NCI-H2196 (cell line): ENCODE measurements at regions not wholly inside any gene's neighbourhood (a gene's known extent, or its start where the extent isn't known, plus 50 kb on each side); places are given as distances from the start of the nearest gene placed in this dataset.
"Not testable (repeated sequence)": the region's sequence is repeated elsewhere in the genome, so short reads cannot be mapped to it uniquely, and the experiment has no call there.

Experiments used
- DNase-seq: peaks from one replicate; lab custom pipeline; 2025; ENCODE audit not compliant: unreplicated experiment; lab: John Stamatoyannopoulos, UW

DNA sequence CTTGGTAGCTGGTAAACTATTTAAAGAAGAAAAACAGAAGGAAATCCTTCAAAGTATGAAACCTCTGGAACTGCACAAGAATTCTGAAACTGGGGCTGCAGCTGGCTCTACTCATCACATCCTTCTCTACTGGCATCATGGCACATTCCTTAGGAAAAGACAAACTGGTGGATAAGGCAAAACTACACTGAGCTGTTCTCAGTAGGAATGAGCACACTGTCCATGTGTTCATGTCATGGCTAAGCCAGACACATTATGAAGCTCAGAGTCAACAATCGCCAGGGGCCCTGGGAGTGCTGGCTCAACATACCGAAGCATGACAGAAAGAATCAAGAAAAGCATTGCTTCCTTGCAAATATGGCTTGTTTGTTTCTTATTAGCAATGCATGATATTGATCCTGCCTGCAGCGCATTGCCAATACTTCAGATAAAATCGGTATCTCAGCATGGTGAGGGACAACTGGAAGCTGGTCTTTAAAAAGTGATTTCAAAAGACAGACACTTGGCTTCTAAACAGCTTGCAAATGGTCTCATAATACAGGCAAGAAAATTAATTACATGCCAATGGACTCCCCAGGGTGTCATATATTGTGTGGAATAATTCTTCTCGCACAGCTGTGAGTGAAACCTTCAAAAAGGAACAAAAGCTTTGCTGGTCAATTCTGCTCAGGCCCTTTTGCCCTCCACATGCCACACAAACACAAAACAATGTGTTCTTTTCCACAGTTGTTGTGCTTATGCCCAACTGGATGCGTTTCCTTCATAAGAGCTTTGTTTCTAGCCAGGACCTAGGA lies 300.2 kb upstream of the VCX start:
- DNase-seq = no peak

DNA sequence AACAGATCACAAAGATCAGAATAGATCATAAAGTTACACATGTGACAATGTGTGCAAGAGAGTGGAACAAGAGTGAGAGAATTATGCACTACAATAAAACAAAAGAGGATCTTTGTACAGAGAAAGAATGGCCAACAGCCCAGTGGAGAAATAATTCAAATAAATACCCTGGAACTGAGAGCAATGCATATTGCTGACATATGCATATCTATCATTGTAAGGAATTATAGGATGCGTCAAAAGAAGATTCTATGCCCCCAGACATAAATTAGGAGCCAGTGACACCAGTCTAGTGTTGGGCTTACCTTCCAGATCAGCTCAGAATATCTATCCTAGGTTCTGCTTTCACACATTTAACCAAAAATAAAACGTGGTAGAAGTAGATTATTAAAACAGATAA lies 320.1 kb upstream of the VCX start:
- DNase-seq = no peak

DNA sequence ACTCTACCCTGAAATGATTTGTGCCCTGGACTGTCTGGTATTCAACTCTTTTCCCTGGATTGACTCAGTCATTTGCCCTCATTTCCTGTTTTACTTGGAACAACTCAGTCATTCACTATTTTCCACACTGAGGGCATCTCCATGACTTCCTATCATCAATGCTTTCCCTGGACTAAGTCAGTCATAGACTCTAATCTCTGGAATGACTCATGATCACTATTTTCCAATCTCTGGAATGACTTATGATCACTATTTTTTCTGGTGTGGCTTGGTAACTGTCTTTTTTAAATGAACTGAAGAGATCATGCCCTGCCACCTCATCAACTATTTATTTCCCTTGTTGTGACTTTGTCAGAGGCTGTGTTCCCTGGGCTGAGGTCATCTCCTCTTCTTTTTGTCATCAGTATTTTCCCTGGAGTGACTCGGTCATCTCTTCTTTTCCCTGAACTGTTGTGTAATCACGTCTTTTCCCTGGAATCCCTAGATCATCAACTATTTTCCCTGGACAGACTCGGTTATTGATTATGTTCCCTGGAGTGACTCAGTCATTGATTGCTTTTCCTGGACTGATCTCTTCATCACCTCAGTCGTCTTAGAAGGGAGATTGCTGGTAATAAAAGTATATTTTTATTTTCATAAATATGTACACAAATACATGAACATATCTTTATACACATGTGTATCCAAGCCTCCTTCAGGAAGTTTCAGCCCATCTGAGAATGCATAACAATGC lies 327.1 kb upstream of the VCX start:
- no peak for DNase-seq

DNA sequence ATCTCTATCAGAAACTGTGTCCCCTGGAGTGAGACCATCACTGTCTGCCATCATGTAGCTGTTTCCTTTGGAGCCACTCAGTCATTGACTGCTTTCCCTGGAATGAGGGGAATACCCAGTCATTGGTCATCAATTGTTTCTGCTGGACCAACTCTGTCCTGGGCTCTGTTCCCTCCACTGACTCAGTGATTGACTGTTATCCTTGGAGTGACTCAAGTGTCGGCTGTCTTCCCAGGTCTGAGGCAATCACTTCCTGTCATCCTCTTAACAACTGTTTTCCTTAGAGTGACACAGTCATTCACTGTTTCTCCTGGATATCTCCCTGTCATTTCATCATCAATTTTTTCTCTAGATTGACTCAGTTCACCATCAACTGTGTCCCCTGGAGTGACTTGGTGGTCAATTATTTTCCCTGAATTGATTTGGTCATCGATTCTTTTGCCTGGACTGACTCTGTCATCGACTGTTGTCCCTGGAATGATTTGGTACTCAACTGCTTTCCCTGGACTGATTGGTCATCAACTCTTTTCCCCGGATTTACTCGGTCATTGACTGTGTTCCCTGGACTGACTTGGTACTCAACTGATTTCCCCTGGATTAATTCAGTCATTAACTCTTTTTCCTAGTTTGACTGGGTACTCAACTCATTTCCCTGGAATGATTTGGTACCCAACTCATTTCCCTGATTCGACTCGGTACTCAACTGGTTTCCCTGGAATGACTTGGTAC lies 327.9 kb upstream of the VCX start:
- DNase-seq = no peak

DNA sequence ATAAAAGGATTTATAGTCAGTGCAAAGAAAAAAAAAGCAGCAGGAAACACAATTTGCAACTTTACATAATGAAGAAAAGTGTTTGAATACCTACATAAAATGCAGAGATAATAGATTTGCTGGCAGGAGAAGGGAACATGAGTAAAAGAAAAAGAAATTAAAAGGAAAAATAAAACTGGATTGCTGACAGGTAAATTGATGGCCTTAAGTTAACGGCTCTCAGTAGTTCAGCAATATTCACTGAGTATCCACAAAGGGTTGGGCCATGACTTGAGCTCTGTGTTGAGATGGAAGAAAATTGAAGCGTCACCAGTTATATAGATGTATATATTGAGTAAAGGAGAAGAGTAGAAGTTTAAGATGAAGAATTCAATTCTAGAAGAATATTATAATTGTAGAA lies 330.1 kb upstream of the VCX start:
- no peak for DNase-seq

DNA sequence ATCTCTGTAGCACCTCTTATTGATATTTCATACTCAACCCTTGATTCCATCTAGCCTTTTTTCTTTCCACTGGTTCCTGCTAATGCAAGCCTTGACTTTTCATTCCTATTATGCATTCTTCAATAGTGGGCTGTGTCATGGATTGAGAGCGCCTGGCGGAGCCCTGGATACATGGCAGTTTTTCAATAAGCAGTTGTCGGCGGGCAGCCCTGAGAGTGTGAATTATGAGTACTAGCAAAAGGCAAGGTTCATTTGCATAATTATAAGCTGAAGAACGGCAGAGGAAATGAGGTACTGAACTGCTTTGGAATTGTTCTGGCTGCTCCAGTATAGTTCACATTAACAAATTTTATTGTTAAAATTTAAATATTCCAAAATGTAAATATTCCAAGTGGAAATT lies 339.7 kb upstream of the VCX start:
- no peak for DNase-seq

DNA sequence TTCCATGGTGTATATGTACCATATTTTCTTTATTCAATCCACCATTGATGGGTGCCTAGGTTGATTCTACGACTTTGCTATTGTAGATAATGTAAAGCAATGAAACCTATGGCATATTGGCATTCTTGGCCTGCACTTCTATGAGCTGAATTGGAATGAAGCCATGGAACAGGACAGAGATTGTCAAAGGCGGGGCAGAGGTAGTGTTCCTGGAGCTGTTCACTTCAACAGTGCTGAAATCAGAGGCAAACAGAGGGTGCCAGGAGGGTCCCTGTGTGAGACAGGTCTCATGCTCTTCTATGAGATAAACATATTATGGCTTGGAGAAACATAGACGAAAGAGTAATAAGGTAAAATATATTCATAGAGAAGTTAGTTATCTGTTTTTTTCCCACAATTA lies 342.6 kb upstream of the VCX start:
- DNase-seq = no peak

DNA sequence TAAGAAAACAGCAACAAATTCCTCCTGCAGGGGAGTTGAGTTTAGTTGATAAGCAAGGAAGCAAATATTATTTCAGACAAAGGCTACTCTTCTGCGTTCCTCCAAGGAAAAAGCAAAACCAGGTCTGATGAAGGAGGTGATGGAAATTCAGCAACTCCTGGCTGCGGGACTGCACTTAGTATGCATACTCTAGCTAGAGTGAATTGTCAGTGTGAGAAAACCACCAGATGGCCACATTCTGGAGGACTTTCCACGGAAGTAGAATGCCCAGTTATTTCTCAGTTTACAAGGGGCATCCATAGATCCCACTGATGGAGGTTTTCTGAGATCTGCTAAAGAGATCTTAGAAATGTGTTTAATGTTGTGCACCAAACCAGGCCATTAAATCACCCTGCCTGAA lies 338.6 kb upstream of the PUDP start:
- DNase-seq = no peak

DNA sequence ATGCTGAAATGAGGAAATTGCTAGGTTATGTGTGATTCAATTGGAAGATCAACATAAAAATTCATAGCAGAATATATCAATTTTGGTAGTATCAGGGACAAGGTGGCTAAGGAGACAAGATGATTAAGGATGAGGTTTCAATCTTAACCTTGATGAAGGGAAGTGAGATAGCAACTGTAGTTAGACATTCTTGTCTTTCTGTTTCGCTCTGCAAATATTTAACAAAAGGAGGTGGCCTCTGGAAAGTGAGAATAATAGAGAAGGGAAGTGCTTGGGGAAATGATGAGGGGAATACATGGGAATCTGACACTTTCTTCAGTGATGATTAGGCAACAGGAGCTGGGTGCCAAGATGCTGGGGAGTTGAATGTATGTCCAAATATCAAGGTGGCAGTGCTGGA lies 337.1 kb upstream of the PUDP start:
- DNase-seq = no peak

DNA sequence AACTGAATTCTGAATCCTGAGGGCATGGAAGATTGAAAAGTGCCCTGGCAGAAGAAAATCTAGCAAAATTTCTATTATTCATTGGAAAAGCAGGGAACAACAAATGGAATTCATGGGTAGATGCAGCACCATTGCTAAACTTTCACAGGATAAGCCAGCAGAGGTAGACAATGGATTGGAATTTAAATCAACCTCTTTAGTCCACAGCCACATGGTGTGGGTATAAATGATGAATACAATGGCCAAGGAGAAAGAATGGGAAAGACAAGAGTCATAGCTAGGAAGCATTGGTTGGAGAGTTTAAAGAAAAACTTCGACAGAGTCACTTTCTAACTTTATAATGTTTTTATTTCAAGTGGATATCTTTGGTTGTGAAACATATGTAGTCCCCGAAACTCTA lies 332.8 kb upstream of the PUDP start:
- DNase-seq = no peak

DNA sequence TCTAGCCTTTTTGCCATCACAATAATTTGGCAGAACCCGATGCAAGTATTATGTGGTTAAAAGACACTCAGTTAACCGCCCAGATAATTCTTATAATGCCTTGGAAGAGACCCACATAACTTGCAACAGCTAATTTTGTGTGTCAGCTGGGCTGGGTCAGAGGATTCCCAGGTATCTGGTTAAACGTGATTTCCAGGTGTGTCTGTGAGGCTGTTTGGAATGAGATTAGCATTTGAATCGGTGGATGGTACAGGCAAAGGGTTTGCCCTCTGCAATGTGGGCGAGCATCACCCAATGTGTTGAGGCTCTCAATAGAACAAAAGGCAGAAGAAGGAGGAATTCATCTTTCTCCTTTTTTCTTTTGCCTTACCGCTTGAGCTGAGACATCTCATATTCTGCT lies 314.2 kb upstream of the PUDP start:
- no peak for DNase-seq

DNA sequence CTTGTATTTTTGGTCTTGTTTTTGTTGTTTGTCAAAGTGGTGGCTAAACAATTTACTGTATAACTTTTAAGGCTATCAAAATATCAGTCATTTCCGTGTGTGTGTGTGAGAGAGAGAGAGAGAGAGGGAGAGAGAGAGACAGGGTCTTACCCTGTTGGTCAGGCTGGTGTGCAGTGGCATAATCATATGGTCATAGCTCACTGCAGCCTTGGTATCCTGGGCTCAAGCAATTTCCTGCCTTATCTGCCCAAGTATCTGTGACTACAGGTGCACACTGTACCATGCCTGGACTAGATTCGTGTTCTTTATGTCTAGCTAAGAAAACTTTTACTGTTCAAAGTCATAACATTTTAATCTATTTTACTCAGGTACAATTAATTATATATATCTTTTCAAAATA lies 313.1 kb upstream of the PUDP start:
- not testable (repeated sequence) for DNase-seq

DNA sequence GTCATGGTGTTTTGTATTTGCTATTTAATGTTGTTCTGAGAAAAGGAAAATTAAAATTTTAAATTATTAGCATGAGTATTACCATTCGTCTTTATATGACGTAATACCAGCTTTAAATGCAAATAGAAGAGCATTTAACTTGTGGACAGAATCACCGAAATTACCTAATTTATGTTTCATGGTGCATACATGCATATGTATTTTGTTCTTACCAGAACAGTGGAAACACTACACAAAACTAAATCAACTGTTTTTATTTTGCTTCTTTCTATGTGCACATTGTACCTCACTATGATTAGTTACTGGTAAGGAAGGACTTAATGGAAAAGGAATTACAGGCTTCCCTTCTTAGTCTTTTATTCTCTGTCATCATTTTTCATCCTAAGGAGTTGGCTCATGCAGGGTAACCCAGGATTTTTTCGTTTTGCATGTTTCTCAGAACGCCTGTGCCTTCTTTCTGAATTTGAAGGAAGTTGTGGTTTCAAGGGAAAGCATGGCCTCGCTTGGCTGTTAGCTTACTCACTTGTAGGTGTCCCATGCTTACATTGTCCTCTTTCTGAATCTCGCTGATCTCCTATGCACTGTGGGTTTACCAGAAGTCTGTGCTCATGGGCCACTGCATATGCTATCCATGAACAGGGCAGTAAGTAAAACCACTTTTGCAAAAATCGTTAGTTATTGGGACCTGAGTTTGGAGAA lies 300.0 kb upstream of the PUDP start:
- no peak for DNase-seq

DNA sequence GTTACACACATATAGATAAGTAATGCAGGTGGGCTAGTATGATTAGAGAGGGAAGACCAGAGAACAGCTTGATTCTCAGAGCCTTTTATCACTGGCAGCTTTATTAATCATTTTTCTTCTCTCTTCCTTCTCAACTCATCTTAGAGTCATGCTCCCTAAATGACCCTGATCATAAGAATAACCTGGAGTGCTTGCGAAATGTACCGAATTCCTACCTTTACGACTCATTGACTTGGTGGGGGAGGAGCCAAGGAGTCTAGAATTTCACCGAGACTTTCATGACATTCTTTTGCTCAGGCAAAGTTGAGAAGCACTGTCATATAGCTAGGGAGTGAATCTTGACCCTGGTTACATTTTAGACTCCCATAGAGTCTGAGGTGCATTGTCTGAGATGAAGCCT lies 298.9 kb upstream of the PUDP start:
- no peak for DNase-seq

DNA sequence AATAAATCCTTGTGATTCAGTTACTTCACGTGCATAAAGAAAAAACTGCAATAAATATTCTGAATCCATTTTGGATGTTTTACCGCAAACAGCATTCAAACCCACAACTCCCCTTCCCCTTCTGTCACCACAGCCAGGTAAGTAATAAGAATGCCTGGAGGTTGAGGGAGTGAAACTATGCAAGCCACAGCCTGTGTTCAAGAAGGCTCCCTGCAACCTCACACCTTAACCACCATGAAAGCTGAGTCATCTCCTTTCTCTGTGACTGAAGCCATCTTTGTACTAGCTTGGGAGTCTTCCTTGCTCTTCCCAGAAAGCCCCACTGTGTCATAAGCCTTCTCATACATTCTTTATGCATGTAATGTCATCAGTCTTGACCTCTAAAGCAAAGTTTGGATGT lies 297.0 kb upstream of the PUDP start:
- no peak for DNase-seq

DNA sequence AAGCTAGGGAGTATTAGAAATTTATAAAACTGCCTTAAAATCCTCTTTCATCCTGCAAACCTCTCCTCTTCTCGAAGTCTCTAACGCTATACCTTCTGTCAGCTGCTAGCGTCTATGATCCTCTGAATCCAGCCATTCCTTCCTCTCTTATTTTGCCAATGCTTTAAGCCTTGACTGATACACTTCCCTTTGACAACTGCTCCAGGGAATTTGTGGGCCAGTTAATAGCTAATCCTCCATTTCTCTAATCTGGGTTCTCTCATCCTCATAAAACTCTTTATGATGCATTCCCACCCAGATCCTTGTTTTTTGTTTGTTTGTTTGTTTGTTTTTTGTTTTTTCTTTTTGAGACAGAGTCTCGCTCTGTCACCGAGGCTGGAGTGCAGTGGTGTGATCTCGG lies 293.6 kb upstream of the PUDP start:
- no peak for DNase-seq

DNA sequence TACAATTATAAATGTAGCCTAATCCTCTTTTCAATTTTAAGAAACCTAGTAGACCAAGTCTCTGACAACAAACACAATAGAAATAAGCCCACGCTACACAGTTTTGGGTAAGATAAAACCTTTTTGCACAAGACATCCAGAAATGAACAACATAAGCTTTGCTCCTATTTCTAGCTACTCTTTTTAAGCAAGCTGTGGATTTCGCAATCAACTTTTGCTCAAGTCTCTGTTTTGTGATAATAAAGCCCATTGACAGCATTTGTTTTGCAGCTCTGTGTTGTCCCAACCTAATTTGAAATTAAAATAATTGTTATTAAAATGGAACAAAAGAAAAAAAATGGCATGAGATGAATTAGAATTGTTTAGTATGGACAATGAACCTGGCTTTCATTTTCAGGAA lies 287.9 kb upstream of the PUDP start:
- DNase-seq = no peak

DNA sequence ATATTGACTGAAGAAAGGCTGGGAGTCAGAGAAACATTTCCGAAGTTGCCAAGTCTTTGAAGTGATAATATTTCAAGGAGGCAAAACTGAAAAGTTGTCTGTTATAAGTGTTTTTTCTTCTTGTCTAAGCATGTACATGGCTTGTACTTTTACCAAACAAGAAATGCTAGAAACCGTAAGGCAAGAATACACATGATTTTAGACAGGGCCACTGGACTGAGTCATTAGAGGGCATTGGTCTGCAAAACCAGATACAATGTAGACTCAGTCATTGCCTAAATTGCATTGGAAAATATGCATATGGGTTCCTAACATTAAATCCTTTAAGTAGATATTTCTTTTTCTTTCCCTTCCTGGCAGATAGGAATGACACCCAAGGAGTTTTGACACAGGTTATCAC lies 284.9 kb upstream of the PUDP start:
- no peak for DNase-seq

DNA sequence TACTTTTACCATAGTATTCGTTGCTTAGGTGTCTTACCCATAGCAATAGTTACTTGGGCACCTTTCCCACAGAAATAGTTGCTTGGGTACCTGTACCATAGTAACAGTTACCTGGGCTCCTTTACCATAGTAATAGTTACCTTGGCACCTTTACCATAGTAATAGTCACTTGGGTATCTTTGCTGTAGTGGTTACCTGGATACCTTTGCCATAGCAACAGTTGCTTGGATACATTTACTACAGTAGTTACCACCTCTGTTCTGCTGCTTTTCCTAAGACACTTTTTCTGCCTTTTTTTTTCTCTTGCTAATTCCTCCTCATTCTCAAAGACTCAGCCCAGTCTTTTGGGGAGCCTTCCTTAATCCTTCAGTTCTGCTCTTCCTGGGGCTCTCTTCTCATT lies 272.8 kb upstream of the PUDP start:
- no peak for DNase-seq

DNA sequence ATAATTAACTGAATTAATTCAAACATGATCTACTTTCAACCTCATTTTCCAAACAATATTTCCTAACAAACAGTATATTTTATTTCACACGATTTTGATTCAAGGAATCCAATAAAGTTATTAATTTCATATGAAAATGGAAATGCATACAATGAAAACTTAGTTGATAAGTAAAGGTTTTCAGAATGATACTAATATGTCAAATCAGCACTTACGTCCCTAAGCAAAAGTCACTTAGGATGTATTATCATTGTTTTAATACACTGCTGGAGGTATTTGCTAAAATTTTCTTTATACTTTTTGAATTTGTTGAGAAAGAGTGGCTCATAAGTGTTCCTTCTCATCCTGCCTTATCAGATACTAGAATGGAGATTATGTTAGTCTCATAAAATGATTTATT lies 266.8 kb upstream of the PUDP start:
- DNase-seq = no peak

DNA sequence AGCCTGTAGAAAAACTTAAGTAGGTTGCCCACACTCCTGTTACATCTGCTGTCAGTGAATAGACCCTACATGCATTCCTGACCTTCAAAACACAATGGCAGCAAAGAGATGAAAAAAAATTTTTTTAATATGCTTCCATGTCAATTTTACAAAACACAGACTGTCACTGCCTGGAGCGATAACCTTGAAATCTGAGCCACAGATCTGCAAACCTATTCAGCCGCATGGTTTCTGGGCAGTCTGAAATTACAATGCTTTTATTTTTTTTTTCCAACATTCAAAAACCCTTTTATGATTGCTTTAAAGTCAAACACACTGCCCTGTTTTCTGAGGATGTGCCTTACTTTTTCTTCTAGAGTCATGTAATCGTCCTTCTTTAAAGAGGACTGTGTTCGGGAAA lies 264.9 kb upstream of the PUDP start:
- no peak for DNase-seq

DNA sequence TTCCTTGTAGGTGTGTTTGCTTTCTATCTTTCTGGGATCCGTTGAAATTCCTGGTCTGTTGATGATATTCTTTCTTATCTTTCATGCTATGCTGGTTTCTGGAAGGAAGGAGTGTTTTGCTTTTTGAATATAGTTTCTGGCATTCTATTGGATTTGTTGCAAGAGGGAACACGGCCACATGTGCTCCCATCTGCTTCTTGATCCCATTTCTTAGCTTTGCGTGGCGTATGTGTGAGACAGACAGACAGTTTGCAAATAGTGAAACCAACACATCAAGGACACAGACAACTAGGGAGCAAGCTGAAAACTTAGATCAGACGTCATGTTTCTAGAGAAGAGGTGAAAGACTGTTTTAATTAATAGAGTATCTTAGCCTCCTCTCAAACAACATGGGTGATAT lies 261.9 kb upstream of the PUDP start:
- no peak for DNase-seq
